ENCODE measurements at regions not wholly inside any gene's neighbourhood (a gene's known extent, or its start where the extent isn't known, plus 50 kb on each side); places are given as distances from the start of the nearest gene placed in this dataset.

DNA sequence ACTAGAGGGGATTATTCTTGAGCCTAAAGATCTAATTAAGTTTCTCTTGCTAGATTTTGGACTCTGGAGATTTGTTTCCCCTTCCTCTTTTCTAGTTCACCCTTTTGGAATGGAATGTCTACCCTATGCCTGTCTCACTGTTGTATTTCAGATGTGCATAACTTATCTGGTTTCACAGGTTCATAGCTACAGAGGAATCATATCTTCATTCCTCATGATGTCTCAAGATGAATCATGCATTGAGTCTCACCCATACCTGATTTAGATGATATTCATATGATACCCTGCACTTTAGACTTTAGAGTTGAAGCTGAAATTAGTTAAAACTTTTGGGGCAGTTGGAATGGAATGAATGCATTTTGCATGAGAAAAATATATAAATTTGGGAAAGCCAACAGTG, 246.7 kb downstream of the HS3ST1 start:
- Histone ChIP-seq H3K4me1 (ENCODE audit: insufficient read depth, low read length) (no peaks in the 10 kb centered on the region), H3K36me3 (ENCODE audit: insufficient read depth, low read length) (no peaks in the 10 kb centered on the region), H3K9ac (ENCODE audit: low read depth, low read length) (no peak overlapping the region), H3K27me3 (ENCODE audit: insufficient read depth, low read length) (no peaks in the 10 kb centered on the region), H3K27ac (ENCODE audit: low read depth, low read length) (no peak overlapping the region), H3K9me3 (ENCODE audit: insufficient read depth, low read depth, low read length) (no peaks in the 10 kb centered on the region), H3K4me3 (ENCODE audit: low read length) (no peak overlapping the region)

DNA sequence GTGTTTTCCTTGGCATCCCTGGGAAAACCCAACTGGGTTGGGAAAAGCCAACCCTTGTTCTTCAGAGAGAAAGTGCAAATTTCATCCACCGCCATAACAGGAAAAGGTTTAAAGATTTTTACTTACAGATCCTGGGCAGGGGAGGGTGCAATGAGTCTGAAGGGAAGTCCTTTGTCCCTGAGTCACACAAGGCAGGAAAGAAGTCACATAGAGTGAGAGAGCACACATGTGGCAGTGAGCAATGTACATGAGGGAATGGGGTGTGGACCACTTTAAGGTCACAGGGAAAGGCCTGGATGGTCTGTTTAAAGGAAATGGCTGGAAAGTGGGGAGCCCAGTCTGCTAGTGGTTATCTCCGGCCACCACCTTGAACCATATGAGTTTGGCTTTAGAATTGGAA, 248.9 kb downstream of the HS3ST1 start:
- no peak overlapping the region for H3K4me3 ChIP-seq (ENCODE audit: low read length)
- WGBS = 96% methylated on average over 2 of the region's 2 CpGs
- H3K27me3 ChIP-seq (ENCODE audit: insufficient read depth, low read length) = no peaks in the 10 kb centered on the region
- H3K27ac ChIP-seq (ENCODE audit: low read depth, low read length) = no peak overlapping the region
- no peaks in the 10 kb centered on the region for H3K4me1 ChIP-seq (ENCODE audit: insufficient read depth, low read length)
- H3K36me3 ChIP-seq (ENCODE audit: insufficient read depth, low read length) = no peaks in the 10 kb centered on the region
- H3K9ac ChIP-seq (ENCODE audit: low read depth, low read length) = no peak overlapping the region
- H3K9me3 ChIP-seq (ENCODE audit: insufficient read depth, low read depth, low read length) = no peaks in the 10 kb centered on the region

DNA sequence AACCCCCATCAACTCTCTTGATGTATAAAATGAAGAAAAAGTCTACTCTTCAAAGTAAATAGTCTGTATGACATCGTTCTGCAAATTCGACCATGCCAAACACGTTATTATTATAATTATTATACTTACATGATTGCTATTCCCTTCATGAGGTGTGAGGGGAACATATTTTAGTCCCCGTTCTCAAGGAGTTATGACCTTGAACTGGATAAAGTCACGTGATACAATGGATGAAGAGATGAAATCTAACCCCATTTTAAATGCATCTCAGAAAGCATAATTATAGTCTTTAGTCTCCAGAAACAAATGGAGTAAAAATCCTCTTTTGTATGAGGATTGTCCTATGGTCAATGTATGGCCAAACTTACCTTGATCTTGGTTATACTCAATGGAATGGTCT, 250.3 kb downstream of the HS3ST1 start:
- Histone ChIP-seq H3K9me3 (ENCODE audit: insufficient read depth, low read depth, low read length) (no peaks in the 10 kb centered on the region), H3K27me3 (ENCODE audit: insufficient read depth, low read length) (no peaks in the 10 kb centered on the region), H3K4me3 (ENCODE audit: low read length) (no peak overlapping the region), H3K4me1 (ENCODE audit: insufficient read depth, low read length) (no peaks in the 10 kb centered on the region), H3K36me3 (ENCODE audit: insufficient read depth, low read length) (no peaks in the 10 kb centered on the region), H3K27ac (ENCODE audit: low read depth, low read length) (no peak overlapping the region), H3K9ac (ENCODE audit: low read depth, low read length) (no peak overlapping the region)
- whole genome bisulfite sequencing = 100% methylated on average over 2 of the region's 5 CpGs

DNA sequence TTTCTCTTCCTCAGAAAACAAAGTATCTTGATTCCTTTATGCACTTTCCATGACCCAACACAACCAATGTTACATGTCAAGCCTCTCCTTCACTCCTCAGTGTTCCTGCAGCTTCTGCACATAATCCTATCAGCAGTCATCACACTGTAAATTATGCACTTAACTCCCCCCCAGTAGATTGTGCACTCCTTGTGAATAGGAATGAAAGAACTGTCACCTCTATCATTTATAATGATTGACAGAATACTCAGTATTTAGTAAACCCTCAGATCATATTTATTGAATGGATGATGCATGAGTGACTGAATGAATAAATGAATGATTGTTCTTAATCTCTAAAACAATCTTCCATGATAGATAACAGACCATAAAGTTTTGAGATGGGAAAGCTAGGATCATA, 253.3 kb downstream of the HS3ST1 start:
- Histone ChIP-seq H3K9me3 (ENCODE audit: insufficient read depth, low read depth, low read length) (no peaks in the 10 kb centered on the region), H3K9ac (ENCODE audit: low read depth, low read length) (no peak overlapping the region), H3K27me3 (ENCODE audit: insufficient read depth, low read length) (no peaks in the 10 kb centered on the region), H3K4me1 (ENCODE audit: insufficient read depth, low read length) (no peaks in the 10 kb centered on the region), H3K36me3 (ENCODE audit: insufficient read depth, low read length) (no peaks in the 10 kb centered on the region), H3K4me3 (ENCODE audit: low read length) (no peak overlapping the region), H3K27ac (ENCODE audit: low read depth, low read length) (no peak overlapping the region)

DNA sequence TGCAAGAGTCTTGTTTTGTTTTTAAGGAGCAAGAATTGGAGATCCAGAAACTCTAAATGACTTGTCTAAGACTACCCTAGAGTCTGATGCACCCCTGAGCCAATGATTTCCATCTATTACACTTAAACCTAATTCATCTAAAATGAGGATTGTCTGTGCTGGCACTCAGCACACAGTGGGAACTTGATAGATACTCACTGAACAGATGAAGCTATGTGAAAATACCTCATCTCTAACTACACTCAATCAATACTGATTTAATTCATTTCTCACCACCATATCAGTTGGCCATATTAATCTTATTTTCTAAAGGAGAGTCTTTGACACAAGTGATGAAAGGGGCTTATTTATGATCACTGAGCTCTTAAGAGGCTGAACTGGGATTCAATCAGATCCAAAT, 262.1 kb downstream of the HS3ST1 start:
- no peaks in the 10 kb centered on the region for H3K27me3 ChIP-seq (ENCODE audit: insufficient read depth, low read length)
- no peaks in the 10 kb centered on the region for H3K36me3 ChIP-seq (ENCODE audit: insufficient read depth, low read length)
- no peaks in the 10 kb centered on the region for H3K4me1 ChIP-seq (ENCODE audit: insufficient read depth, low read length)
- H3K9ac ChIP-seq (ENCODE audit: low read depth, low read length) = no peak overlapping the region
- no peak overlapping the region for H3K4me3 ChIP-seq (ENCODE audit: low read length)
- no peak overlapping the region for H3K27ac ChIP-seq (ENCODE audit: low read depth, low read length)
- no peaks in the 10 kb centered on the region for H3K9me3 ChIP-seq (ENCODE audit: insufficient read depth, low read depth, low read length)

DNA sequence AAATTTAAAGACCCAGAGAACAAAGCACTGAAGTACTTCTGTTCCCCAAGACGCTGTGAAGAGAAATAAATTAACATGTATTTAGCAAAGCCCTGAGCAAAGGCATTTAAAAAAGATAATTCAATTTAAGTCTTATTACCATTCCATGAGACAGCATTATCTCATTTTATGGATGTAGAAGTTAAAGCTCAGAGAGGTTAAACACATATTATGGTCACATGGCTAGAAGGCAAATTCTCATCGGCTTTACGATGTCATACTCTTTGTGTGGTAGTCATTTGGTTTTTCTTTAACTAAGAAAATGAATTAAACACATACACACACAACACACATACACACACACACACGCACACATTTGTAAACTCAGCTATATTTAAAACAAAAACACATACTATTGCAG, 262.7 kb downstream of the HS3ST1 start:
- no peaks in the 10 kb centered on the region for H3K36me3 ChIP-seq (ENCODE audit: insufficient read depth, low read length)
- no peak overlapping the region for H3K9ac ChIP-seq (ENCODE audit: low read depth, low read length)
- no peak overlapping the region for H3K27ac ChIP-seq (ENCODE audit: low read depth, low read length)
- no peaks in the 10 kb centered on the region for H3K4me1 ChIP-seq (ENCODE audit: insufficient read depth, low read length)
- H3K27me3 ChIP-seq (ENCODE audit: insufficient read depth, low read length) = no peaks in the 10 kb centered on the region
- H3K9me3 ChIP-seq (ENCODE audit: insufficient read depth, low read depth, low read length) = no peaks in the 10 kb centered on the region
- 92% methylated on average over 2 of the region's 4 CpGs for WGBS
- H3K4me3 ChIP-seq (ENCODE audit: low read length) = no peak overlapping the region

DNA sequence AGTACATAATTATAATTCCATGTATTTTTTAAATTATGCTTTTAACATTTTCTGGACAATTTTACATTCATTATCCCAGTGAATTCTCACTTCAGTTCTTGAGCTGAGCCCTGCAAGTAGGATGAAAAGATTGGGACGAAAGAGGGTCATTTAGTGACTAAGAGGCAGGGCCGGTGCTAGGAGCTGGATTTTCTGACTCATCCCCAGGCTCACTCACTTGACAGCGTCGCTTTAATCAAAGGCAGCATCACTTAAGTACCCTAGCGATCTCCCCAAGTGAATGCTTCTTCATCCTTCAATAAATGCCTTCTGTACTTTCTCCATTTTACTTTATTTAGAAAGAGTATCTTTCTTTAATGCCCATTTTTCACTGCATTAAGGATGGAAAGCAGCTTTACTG, 263.6 kb downstream of the HS3ST1 start:
- 68% methylated on average over 5 of the region's 5 CpGs for WGBS
- Histone ChIP-seq H3K36me3 (ENCODE audit: insufficient read depth, low read length) (no peaks in the 10 kb centered on the region), H3K9ac (ENCODE audit: low read depth, low read length) (no peak overlapping the region), H3K9me3 (ENCODE audit: insufficient read depth, low read depth, low read length) (no peaks in the 10 kb centered on the region), H3K27me3 (ENCODE audit: insufficient read depth, low read length) (no peaks in the 10 kb centered on the region), H3K4me1 (ENCODE audit: insufficient read depth, low read length) (no peaks in the 10 kb centered on the region), H3K4me3 (ENCODE audit: low read length) (no peak overlapping the region), H3K27ac (ENCODE audit: low read depth, low read length) (no peak overlapping the region)

DNA sequence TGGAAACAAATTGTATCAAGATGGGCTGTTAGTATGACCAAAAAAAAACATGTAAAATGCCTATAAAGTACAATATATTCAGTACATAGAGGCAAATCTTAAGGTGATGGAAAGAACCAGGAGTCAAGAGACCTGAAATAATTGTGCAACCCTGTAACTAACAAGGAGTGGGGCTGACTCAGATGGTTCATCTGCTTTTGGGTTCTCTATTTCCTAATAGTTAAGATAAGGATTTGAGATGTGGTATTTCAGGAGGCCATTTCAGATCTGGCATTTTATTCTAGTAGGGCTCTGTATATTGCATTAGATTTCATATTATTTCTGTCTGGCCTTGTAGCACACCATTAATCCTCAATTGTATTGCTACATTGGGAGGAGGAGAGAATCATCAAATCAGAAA, 268.4 kb downstream of the HS3ST1 start:
- no peak overlapping the region for H3K4me3 ChIP-seq (ENCODE audit: low read length)
- H3K9me3 ChIP-seq (ENCODE audit: insufficient read depth, low read depth, low read length) = no peaks in the 10 kb centered on the region
- H3K27ac ChIP-seq (ENCODE audit: low read depth, low read length) = no peak overlapping the region
- H3K4me1 ChIP-seq (ENCODE audit: insufficient read depth, low read length) = peaks cover 9% of the 10 kb centered on the region
- no peak overlapping the region for H3K9ac ChIP-seq (ENCODE audit: low read depth, low read length)
- H3K36me3 ChIP-seq (ENCODE audit: insufficient read depth, low read length) = no peaks in the 10 kb centered on the region
- no peaks in the 10 kb centered on the region for H3K27me3 ChIP-seq (ENCODE audit: insufficient read depth, low read length)

DNA sequence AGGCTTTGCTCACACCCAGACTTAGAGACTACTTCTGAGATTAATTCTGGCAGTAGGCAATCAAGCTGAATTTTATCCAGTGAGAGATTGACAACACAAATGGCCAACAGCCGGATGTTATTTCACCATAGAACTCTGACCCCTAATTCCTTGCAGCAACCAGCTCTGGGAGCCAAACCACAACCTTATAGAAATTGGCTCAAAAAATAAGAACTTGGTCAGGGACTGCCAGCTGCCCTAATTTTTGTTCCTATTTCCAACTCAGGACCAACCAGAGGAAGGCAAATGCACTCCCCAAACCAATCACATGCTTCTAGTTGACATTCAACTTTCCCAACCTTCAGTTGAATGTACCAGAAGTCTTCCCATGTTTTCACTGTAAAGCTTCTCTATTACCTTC, 269.7 kb downstream of the HS3ST1 start:
- H3K9ac ChIP-seq (ENCODE audit: low read depth, low read length) = no peak overlapping the region
- no peaks in the 10 kb centered on the region for H3K36me3 ChIP-seq (ENCODE audit: insufficient read depth, low read length)
- H3K27ac ChIP-seq (ENCODE audit: low read depth, low read length) = no peak overlapping the region
- H3K4me1 ChIP-seq (ENCODE audit: insufficient read depth, low read length) = peaks cover 20% of the 10 kb centered on the region
- no peak overlapping the region for H3K4me3 ChIP-seq (ENCODE audit: low read length)
- 97% methylated on average over 1 of the region's 1 CpG for WGBS
- H3K9me3 ChIP-seq (ENCODE audit: insufficient read depth, low read depth, low read length) = no peaks in the 10 kb centered on the region
- H3K27me3 ChIP-seq (ENCODE audit: insufficient read depth, low read length) = no peaks in the 10 kb centered on the region

DNA sequence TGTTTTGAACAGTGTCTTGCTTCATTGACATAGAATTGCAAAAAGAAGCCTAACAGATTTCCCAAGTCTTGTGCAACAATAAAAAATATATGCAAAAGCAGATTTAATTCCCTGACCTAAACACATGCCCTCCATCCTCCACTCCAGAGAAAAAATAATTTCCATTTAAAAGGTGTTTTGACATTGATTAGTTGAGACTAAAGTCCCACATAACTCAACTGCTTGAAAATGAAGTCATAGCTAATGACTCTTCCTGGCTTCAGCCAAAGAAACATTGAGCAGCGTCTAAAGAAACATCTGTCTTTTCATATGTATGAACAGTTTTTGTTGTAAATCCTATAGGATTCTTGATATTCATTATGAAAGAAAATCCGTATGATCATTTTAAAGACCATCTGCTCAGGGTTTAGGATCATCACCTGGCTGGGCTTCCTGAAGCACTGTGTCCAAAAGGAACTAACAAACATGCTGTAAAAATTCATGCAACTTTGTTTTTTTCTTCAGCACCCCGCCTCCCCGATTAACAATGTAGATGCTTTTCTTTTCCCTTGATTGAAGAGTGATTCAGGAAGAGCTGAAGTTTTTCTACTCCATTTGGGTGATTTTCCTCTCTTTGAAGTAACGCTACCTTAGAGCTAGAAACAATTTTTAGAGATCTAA, 273.4 kb downstream of the HS3ST1 start:
- Histone ChIP-seq H3K27me3 (ENCODE audit: insufficient read depth, low read length) (no peaks in the 10 kb centered on the region), H3K4me1 (ENCODE audit: insufficient read depth, low read length) (peaks cover 35% of the 10 kb centered on the region), H3K36me3 (ENCODE audit: insufficient read depth, low read length) (no peaks in the 10 kb centered on the region), H3K9ac (ENCODE audit: low read depth, low read length) (no peak overlapping the region), H3K4me3 (ENCODE audit: low read length) (no peak overlapping the region), H3K9me3 (ENCODE audit: insufficient read depth, low read depth, low read length) (no peaks in the 10 kb centered on the region), H3K27ac (ENCODE audit: low read depth, low read length) (no peak overlapping the region)
- WGBS = 85% methylated on average over 4 of the region's 5 CpGs

DNA sequence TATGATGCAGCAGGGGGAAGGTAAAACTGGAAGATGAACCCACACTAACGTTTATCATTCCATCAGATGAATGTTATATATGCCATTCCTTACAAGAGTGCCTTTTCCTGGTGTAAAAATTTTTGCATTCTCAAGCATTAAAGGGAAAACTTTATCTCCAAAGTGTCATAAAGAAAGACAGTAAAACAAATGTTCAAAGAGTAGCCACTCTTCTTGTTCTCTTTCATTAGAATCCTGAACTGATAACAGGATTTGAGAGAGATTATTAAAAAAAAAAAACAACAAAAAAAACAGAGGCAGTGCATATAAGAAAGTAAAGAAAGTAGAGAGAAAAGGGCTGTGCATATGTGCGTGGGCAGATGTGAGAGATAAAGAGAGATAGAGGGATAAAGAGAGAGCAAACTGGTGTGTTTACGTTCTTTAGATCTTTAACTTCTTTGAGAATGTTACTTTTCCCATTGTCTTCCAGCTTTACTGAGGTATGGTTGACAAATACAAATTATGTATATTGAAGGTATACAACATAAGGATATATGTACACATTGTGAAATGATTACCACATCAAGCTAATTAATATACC, 275.4 kb downstream of the HS3ST1 start:
- no peaks in the 10 kb centered on the region for H3K9me3 ChIP-seq (ENCODE audit: insufficient read depth, low read depth, low read length)
- H3K4me1 ChIP-seq (ENCODE audit: insufficient read depth, low read length) = peaks cover 42% of the 10 kb centered on the region
- no peak overlapping the region for H3K4me3 ChIP-seq (ENCODE audit: low read length)
- H3K36me3 ChIP-seq (ENCODE audit: insufficient read depth, low read length) = no peaks in the 10 kb centered on the region
- WGBS = 88% methylated on average over 3 of the region's 3 CpGs
- H3K27ac ChIP-seq (ENCODE audit: low read depth, low read length) = no peak overlapping the region
- no peak overlapping the region for H3K9ac ChIP-seq (ENCODE audit: low read depth, low read length)
- no peaks in the 10 kb centered on the region for H3K27me3 ChIP-seq (ENCODE audit: insufficient read depth, low read length)

DNA sequence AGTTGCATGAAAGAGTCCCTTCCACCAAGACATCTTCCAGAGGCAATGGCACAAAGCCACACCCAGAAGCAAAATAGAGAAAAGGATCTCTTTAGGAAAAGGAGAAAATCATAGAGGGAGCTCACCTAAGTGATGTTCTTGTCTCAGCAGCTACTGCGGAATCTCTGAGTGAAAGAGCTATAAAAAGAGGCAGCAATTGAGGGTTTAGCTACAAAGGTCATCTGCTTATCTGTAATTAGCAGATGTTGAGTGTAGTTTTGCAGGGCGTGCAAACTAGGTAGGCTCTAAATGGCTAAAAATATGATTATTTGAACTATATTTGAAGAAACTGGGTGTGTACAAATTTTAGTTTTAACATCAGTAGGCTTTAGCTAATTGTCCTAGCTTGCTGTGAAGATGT, 276.0 kb downstream of the HS3ST1 start:
- Histone ChIP-seq H3K4me1 (ENCODE audit: insufficient read depth, low read length) (peaks cover 42% of the 10 kb centered on the region), H3K36me3 (ENCODE audit: insufficient read depth, low read length) (no peaks in the 10 kb centered on the region), H3K27me3 (ENCODE audit: insufficient read depth, low read length) (no peaks in the 10 kb centered on the region), H3K27ac (ENCODE audit: low read depth, low read length) (no peak overlapping the region), H3K9me3 (ENCODE audit: insufficient read depth, low read depth, low read length) (no peaks in the 10 kb centered on the region), H3K9ac (ENCODE audit: low read depth, low read length) (no peak overlapping the region), H3K4me3 (ENCODE audit: low read length) (no peak overlapping the region)
- 91% methylated on average over 2 of the region's 2 CpGs for WGBS
